ENCODE measurements at regions not wholly inside any gene's neighbourhood (a gene's known extent, or its start where the extent isn't known, plus 50 kb on each side); places are given as distances from the start of the nearest gene placed in this dataset.

DNA sequence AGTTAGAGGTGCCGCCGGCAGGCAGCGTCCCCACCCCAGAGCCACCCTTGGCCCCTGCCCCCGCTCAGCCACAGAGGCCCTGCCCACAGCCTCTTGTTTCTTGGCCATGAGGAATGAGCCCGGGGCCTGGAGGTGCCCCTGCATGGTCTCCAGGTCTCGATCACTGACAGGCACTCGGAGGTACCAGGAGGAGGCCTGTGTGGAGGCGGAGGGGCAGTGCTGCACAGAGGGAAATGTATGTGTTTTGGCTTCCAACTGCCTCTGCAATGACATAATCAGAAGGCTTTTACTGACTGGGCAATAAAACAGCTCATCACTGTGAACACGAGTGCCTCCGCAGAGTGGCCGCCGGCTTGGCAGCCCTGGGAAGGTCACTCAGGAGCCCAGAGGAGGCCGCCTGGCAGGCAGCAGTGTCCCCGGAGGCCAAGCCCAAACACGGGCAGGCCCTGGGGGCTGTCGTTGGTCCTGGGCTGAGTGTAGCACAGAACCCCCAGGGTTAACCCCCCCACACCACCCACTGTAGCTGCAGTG, 61.1 kb upstream of the GATA5 start:
- ChIA-PET POLR2A (no interaction called here), CTCF (interaction anchor here (1.4 kb wide), 1 partner anchor 37 kb away, joined by 4 read pairs; no protein-coding TSS in a partner anchor)
- no peak overlapping the region for H3K4me3 ChIP-seq (ENCODE audit: low read depth, low read length)
- TF ChIP-seq, protein P1, sequence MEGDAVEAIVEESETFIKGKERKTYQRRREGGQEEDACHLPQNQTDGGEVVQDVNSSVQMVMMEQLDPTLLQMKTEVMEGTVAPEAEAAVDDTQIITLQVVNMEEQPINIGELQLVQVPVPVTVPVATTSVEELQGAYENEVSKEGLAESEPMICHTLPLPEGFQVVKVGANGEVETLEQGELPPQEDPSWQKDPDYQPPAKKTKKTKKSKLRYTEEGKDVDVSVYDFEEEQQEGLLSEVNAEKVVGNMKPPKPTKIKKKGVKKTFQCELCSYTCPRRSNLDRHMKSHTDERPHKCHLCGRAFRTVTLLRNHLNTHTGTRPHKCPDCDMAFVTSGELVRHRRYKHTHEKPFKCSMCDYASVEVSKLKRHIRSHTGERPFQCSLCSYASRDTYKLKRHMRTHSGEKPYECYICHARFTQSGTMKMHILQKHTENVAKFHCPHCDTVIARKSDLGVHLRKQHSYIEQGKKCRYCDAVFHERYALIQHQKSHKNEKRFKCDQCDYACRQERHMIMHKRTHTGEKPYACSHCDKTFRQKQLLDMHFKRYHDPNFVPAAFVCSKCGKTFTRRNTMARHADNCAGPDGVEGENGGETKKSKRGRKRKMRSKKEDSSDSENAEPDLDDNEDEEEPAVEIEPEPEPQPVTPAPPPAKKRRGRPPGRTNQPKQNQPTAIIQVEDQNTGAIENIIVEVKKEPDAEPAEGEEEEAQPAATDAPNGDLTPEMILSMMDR (IDR thresholded peaks at IDR 0.05; ENCODE audit: insufficient read depth, low read length, missing control alignments) = no peak
- DNase-seq (ENCODE audit: low read depth, low spot score) = no peak

DNA sequence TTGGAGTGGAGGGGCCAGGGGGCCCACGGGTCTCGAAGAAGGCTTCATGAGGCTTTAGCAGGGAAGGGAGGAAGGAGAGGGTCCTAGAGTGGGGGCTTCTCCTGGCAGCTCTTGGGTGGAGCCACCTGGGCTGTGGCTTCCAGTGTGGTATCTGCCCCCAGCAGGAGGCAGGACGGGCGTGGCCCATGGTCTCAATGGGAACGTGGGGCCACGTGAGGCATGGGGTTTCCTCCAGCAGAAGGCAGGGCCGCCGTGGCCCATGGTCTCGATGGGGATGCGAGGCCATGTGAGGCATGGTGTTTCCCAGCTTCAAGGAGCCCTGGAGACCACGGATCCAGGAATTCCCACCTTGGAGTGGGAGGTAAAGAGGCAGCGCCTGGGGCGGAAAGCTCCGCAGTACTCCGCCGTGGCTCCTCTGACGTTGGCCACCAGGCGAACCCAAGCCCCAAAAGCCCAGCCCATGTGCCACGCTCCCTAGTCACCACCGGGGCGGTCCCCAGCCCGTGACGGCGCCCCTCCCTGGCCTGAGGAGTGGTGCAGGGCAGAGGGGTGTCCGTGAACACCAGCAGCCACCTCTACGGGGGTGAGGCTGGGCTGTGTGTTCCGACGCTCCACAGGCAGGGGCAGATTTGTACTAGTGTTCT, 62.0 kb upstream of the GATA5 start:
- H3K4me3 ChIP-seq (ENCODE audit: low read depth, low read length) = no peak overlapping the region
- no peak for DNase-seq (ENCODE audit: low read depth, low spot score)
- CTCF ChIA-PET = interaction anchor here (1.4 kb wide), 1 partner anchor 38 kb away, joined by 4 read pairs; no protein-coding TSS in a partner anchor
- POLR2A ChIA-PET = no interaction called here
- TF ChIP-seq, protein P1 (IDR thresholded peaks at IDR 0.05; ENCODE audit: insufficient read depth, low read length, missing control alignments) = no peak

DNA sequence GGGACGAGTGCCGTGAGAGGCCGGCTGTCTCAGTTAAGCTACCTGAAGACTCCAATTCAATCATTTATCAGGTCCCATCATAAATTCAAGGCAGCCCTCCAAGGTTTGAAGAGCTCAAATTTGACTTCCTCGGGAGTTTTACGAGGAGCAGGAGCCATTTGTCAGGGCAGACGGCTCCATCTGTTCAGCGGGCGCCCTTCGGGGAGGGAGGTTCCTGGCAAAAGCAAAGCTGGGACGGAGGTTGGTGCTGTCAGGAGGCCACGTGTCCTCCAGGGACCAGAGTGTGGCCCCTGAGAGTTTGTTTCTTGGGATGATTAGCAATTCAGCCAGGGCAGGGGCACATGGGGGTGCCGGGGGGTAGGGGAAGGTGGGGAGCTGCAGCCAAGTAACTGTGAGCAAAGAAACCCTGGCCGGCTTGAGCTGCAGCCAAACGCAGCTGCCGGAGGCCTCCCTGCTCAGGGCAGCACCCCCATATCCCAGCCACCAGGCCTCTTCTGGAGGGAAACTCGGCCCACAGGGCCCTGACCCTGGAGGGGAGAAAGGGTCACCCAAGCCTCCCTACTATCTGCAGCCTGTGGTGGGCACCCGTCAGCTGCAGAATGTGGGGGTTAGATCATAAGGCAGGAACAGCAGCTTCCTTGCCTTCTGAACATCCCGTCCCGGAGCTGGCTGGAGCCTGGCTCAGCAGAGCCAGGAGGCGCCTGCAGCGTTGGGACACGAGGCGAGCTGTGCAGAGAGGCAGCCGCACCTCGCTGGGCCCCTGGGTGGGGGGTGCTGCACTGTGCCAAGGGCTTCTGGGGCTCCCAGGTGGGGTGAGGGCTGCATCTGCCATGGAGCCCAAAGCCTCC, 63.6 kb upstream of the GATA5 start:
- CTCF ChIA-PET = interaction anchor here (0.7 kb wide), 1 partner anchor 39 kb away, joined by 3 read pairs; no protein-coding TSS in a partner anchor
- TF ChIP-seq, protein P1 (IDR thresholded peaks at IDR 0.05; ENCODE audit: insufficient read depth, low read length, missing control alignments) = no peak
- no peak overlapping the region for H3K4me3 ChIP-seq (ENCODE audit: low read depth, low read length)
- POLR2A ChIA-PET = no interaction called here
- DNase-seq (ENCODE audit: low read depth, low spot score) = no peak

DNA sequence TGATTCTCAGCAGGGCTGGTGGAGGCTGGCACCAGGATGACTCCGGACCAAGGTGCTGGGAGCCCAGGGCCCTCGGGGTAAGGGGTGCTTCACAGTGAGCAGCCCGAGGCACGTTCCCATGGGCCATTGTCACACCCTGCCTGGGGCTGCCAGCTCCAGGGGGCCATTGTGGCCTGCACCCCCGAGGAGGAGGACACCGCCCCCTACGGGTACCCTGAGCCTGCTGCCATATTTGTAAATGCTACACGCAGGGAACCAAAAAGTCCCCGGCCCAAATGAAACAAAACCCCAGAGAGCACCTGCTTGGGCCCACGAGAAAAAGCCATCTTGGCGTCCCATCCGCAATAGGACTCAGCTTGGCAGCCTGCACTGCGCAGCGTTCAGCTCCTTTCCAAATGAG, 64.7 kb upstream of the GATA5 start:
- POLR2A ChIA-PET = no interaction called here
- CTCF ChIA-PET = interaction anchor here (0.7 kb wide), 1 partner anchor 40 kb away, joined by 3 read pairs; no protein-coding TSS in a partner anchor
- no peak overlapping the region for H3K4me3 ChIP-seq (ENCODE audit: low read depth, low read length)
- TF ChIP-seq, protein P1 (IDR thresholded peaks at IDR 0.05; ENCODE audit: insufficient read depth, low read length, missing control alignments) = no peak
- DNase-seq (ENCODE audit: low read depth, low spot score) = no peak

DNA sequence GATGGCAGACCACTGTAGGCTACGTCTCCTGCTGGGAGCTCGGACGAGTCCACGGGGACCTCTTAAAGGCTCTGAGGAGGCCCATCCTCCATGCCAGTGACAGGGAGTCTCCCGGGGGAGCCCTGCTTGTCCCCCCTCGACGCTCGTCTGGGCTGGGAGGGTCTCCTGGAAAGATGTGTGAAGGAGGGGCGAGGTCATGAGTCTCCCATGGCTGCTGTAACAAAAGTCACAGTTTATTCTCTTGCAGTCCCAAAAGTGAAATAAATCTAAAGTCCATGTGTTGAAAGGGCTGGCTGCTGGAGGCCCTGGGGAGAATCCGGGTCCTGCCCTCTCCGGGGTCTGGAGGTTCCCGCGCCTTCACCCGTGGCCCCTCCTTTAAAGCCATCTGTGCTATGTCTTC, 67.1 kb upstream of the GATA5 start:
- DNase-seq (ENCODE audit: low read depth, low spot score) = no peak
- ChIA-PET CTCF (no interaction called here), POLR2A (no interaction called here)
- no peak overlapping the region for H3K4me3 ChIP-seq (ENCODE audit: low read depth, low read length)
- TF ChIP-seq, protein P1 (IDR thresholded peaks at IDR 0.05; ENCODE audit: insufficient read depth, low read length, missing control alignments) = no peak

Measured in AG04449 (cell line).